ENCODE measurements at regions not wholly inside any gene's neighbourhood (a gene's known extent, or its start where the extent isn't known, plus 50 kb on each side); places are given as distances from the start of the nearest gene placed in this dataset.

DNA sequence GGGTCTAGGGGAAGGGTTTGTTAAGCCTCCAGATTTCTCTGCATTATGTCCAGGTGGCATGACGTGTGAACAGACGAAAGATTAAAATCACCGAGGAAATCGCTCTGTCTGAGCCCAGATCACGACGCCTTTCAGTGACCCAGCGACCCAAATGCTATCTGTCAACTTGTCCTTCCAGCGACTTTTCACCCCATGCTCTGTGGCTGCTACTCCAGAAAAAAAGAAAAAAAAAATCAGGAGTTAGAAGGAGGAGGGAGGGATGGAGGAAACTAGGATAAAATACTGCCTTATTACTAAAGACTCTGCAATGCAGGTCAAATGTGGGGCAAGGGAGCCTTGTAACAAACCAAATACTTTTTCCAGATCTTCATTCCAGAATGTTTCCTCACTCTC lies 352.0 kb downstream of the NUF2 start:
- POLR2A ChIA-PET, result no interaction called here
- intact Hi-C loops (cut with micrococcal nuclease), result no loop called here
- ATAC-seq, result no peak
- Histone ChIP-seq H3K36me3 (ENCODE audit: control insufficient read depth in 1 of 2, insufficient read depth in 2 of 2, low read length in 2 of 2) (no peaks in the 10 kb centered on the region), H3K9me2 (ENCODE audit: insufficient read depth) (no peaks in the 10 kb centered on the region), H3K9me3 (ENCODE audit: control insufficient read depth in 1 of 2, insufficient read depth in 1 of 2, low read depth in 1 of 2, low read length in 2 of 2) (no peaks in the 10 kb centered on the region), H3K4me1 (ENCODE audit: control insufficient read depth in 1 of 2, insufficient read depth in 2 of 2, low read length in 2 of 2) (no peaks in the 10 kb centered on the region), H3K27ac (ENCODE audit: low read depth, low read length) (no peak overlapping the region), H2AFZ (ENCODE audit: low read depth, low read length, poor library complexity, severe bottlenecking) (no peak overlapping the region), H3K27me3 (ENCODE audit: insufficient read depth, low read length) (no peaks in the 10 kb centered on the region), H3K9ac (ENCODE audit: low read length) (no peak overlapping the region), H4K20me1 (ENCODE audit: insufficient read depth) (no peaks in the 10 kb centered on the region), H3K4me3 (replicated peaks in 1 of 2; ENCODE audit: low read depth in 1 of 2, low read length in 2 of 2) (no peak overlapping the region), H3K4me2 (ENCODE audit: low read length) (no peak overlapping the region), H3K79me2 (ENCODE audit: insufficient read depth, low read length) (no peaks in the 10 kb centered on the region)
- TF ChIP-seq ZNF274 (IDR thresholded peaks at IDR 0.05; ENCODE audit: low read depth, low read length) (no peak), FOSL1 (IDR thresholded peaks at IDR 0.05; ENCODE audit: low read depth) (no peak), EZH2 (IDR thresholded peaks at IDR 0.05) (no peak), CEBPB (IDR thresholded peaks at IDR 0.05; ENCODE audit: low read depth) (no peak), YY1 (IDR thresholded peaks at IDR 0.05; ENCODE audit: extremely low read depth, insufficient replicate concordance, low read depth, low read length) (no peak), POLR2A (IDR thresholded peaks at IDR 0.05; ENCODE audit: borderline replicate concordance, extremely low read depth, insufficient read depth, insufficient read length) (no peak), TCF7L2 (IDR thresholded peaks at IDR 0.05; ENCODE audit: borderline replicate concordance, extremely low read depth, insufficient read depth, insufficient read length) (no peak)
- TF ChIP-seq, protein P1, sequence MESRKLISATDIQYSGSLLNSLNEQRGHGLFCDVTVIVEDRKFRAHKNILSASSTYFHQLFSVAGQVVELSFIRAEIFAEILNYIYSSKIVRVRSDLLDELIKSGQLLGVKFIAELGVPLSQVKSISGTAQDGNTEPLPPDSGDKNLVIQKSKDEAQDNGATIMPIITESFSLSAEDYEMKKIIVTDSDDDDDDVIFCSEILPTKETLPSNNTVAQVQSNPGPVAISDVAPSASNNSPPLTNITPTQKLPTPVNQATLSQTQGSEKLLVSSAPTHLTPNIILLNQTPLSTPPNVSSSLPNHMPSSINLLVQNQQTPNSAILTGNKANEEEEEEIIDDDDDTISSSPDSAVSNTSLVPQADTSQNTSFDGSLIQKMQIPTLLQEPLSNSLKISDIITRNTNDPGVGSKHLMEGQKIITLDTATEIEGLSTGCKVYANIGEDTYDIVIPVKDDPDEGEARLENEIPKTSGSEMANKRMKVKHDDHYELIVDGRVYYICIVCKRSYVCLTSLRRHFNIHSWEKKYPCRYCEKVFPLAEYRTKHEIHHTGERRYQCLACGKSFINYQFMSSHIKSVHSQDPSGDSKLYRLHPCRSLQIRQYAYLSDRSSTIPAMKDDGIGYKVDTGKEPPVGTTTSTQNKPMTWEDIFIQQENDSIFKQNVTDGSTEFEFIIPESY (IDR thresholded peaks at IDR 0.05; ENCODE audit: extremely low read depth, insufficient replicate concordance, low read length), result no peak
- CTCF ChIA-PET, result no interaction called here
- RAD21 ChIA-PET (ENCODE audit: low non-redundant PET in 1 of 2, low total read pairs in 2 of 2, uncharacterized antibody in 2 of 2, unreplicated experiment in 2 of 2), result no interaction called here
- no peak for DNase-seq (ENCODE audit: low read depth, low spot score)
- BruUV-seq (replicated peaks), result no TSS peak

DNA sequence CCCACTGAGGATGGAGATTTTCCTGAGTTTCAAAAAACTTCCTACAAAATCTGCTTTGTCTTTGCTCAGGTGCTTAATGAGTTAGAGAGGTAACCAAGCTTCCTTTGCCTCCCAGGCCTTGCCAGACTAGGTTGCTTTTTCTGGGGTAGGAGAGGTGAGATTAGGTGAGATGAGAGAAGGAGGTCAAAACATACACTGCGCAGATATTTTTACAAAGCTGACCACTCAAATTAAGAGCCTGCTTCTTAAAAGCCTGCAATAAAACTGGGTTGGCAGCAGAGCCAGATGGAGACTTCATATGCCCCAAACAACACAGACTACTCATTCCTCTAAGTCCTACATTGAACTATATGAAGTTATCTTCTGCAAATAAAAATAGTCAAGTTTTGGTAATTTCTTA lies 352.5 kb downstream of the NUF2 start:
- Histone ChIP-seq H3K36me3 (ENCODE audit: control insufficient read depth in 1 of 2, insufficient read depth in 2 of 2, low read length in 2 of 2) (no peaks in the 10 kb centered on the region), H3K4me2 (ENCODE audit: low read length) (no peak overlapping the region), H3K27me3 (ENCODE audit: insufficient read depth, low read length) (no peaks in the 10 kb centered on the region), H3K27ac (ENCODE audit: low read depth, low read length) (no peak overlapping the region), H3K9me3 (ENCODE audit: control insufficient read depth in 1 of 2, insufficient read depth in 1 of 2, low read depth in 1 of 2, low read length in 2 of 2) (no peaks in the 10 kb centered on the region), H3K9me2 (ENCODE audit: insufficient read depth) (no peaks in the 10 kb centered on the region), H3K79me2 (ENCODE audit: insufficient read depth, low read length) (no peaks in the 10 kb centered on the region), H4K20me1 (ENCODE audit: insufficient read depth) (no peaks in the 10 kb centered on the region), H2AFZ (ENCODE audit: low read depth, low read length, poor library complexity, severe bottlenecking) (no peak overlapping the region), H3K4me3 (replicated peaks in 1 of 2; ENCODE audit: low read depth in 1 of 2, low read length in 2 of 2) (no peak overlapping the region), H3K4me1 (ENCODE audit: control insufficient read depth in 1 of 2, insufficient read depth in 2 of 2, low read length in 2 of 2) (no peaks in the 10 kb centered on the region), H3K9ac (ENCODE audit: low read length) (no peak overlapping the region)
- RAD21 ChIA-PET (ENCODE audit: low non-redundant PET in 1 of 2, low total read pairs in 2 of 2, uncharacterized antibody in 2 of 2, unreplicated experiment in 2 of 2), result no interaction called here
- no peak for ATAC-seq
- POLR2A ChIA-PET, result no interaction called here
- intact Hi-C loops (cut with micrococcal nuclease), result no loop called here
- DNase-seq (ENCODE audit: low read depth, low spot score), result no peak
- BruUV-seq (replicated peaks), result no TSS peak
- TF ChIP-seq, protein P1 (IDR thresholded peaks at IDR 0.05; ENCODE audit: extremely low read depth, insufficient replicate concordance, low read length), result no peak
- TF ChIP-seq SP1 (IDR thresholded peaks at IDR 0.05; ENCODE audit: low read depth), result no peak
- TF ChIP-seq ELF1 (IDR thresholded peaks at IDR 0.05; ENCODE audit: borderline replicate concordance, low read depth), result no peak
- TF ChIP-seq ZNF274 (IDR thresholded peaks at IDR 0.05; ENCODE audit: low read depth, low read length), result no peak
- no peak for TF ChIP-seq EGR1 (IDR thresholded peaks at IDR 0.05; ENCODE audit: low read depth)
- no peak for TF ChIP-seq ZFX (IDR thresholded peaks at IDR 0.05)
- TF ChIP-seq RAD21 (IDR thresholded peaks at IDR 0.05; ENCODE audit: low read depth), result no peak
- CTCF ChIA-PET, result no interaction called here

All from HCT116 (cell line).